Retinal pigment epithelial cell (primary cell): ENCODE measurements at regions not wholly inside any gene's neighbourhood (a gene's known extent, or its start where the extent isn't known, plus 50 kb on each side); places are given as distances from the start of the nearest gene placed in this dataset.
A peak's percentile ranks its signal among the peaks of the same experiment; 100 is the strongest.

Source experiments
- DNase-seq: peaks from one replicate; pipeline ENCODE4 v3.0.0-alpha.2; 2010; ENCODE audit warnings: low read depth
- H3K4me3 ChIP-seq: 2 replicates; pipeline ENCODE4 v1.5.1; 2011; ENCODE audit warnings: mild to moderate bottlenecking, low read length, control low read depth, moderate library complexity
- TF ChIP-seq, protein P1 (sequence below): conservative IDR thresholded peaks from 2 replicates; pipeline ENCODE4 v1.5.1; 2011; ENCODE audit warnings: low read depth, low read length, control low read depth, inconsistent platforms

DNA sequence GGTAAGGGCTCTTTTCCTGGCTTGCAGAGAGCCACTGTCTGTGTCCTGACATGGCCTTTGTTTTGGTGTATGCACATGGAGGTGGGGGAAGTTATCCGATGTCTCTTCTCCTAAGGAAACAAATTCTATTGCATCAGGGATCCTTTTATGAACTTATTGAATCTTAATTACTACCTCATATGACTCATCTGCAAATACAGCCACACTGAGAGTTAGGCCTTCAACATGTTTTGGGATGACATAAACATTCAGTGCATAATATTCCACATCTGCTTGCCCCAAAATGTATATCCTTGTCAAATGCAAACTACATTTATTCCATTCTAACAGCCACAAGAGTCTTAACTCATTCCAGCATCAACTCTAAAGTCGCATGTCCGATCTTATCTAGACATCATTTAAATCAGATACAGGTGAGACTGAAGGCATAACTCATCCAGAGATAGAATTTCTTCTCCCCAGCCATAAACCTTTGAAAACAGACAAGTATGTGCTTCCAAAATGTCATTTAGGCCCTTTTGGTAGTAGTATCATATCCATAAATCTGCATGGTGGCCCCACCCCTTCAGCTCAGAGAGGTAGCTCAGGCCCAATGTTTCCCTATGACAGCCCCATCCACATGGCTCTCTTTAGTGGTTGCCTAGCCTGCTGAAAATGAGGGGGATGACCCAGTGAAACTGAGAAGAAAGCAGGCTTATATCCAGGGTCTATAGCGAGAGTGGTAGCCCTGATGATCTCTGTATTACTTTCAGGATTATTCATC is 289.5 kb upstream of the ALCAM start:
- no peak for DNase-seq
- TF ChIP-seq, protein P1, sequence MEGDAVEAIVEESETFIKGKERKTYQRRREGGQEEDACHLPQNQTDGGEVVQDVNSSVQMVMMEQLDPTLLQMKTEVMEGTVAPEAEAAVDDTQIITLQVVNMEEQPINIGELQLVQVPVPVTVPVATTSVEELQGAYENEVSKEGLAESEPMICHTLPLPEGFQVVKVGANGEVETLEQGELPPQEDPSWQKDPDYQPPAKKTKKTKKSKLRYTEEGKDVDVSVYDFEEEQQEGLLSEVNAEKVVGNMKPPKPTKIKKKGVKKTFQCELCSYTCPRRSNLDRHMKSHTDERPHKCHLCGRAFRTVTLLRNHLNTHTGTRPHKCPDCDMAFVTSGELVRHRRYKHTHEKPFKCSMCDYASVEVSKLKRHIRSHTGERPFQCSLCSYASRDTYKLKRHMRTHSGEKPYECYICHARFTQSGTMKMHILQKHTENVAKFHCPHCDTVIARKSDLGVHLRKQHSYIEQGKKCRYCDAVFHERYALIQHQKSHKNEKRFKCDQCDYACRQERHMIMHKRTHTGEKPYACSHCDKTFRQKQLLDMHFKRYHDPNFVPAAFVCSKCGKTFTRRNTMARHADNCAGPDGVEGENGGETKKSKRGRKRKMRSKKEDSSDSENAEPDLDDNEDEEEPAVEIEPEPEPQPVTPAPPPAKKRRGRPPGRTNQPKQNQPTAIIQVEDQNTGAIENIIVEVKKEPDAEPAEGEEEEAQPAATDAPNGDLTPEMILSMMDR, result no peak
- no peak overlapping the region for H3K4me3 ChIP-seq

DNA sequence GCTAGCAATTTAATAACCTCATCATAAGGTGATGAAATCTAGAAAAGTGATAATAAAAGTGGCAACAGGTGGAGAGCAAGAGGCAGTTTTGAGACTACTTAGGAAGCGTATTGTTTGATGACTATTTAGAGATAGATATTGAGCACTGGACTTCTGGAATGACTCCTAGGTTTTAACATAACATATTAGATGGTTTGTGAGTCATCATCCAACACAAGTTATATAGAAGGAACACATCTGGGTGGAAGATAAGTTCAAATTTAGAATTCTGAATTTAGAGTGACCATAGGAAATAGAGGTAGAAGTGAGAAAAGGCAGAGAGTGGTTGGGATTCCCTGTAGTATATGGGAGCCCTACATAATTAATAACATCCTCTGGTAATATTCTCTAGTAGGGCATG is 282.8 kb upstream of the ALCAM start:
- no peak for DNase-seq
- H3K4me3 ChIP-seq, result no peak overlapping the region
- TF ChIP-seq, protein P1, result no peak

DNA sequence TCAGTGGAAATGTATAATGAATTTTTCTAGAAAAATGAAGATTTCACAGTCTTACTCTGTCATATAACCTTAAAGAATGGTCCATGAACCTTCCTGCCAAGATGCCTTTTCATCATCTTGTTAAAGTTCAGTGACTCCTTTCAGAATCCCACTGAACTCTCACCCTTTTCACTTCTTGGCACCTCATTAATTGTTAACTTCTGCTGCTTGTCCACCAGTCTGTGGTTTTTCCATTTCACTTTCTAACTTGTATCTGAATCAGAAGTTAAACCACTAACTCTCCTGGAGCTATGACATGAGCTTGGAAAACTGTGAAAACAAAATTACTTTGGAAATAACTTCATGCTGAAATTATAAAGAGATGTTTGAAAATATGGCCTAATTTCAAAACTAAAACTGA is 281.2 kb upstream of the ALCAM start:
- no peak overlapping the region for H3K4me3 ChIP-seq
- TF ChIP-seq, protein P1, result no peak
- no peak for DNase-seq

DNA sequence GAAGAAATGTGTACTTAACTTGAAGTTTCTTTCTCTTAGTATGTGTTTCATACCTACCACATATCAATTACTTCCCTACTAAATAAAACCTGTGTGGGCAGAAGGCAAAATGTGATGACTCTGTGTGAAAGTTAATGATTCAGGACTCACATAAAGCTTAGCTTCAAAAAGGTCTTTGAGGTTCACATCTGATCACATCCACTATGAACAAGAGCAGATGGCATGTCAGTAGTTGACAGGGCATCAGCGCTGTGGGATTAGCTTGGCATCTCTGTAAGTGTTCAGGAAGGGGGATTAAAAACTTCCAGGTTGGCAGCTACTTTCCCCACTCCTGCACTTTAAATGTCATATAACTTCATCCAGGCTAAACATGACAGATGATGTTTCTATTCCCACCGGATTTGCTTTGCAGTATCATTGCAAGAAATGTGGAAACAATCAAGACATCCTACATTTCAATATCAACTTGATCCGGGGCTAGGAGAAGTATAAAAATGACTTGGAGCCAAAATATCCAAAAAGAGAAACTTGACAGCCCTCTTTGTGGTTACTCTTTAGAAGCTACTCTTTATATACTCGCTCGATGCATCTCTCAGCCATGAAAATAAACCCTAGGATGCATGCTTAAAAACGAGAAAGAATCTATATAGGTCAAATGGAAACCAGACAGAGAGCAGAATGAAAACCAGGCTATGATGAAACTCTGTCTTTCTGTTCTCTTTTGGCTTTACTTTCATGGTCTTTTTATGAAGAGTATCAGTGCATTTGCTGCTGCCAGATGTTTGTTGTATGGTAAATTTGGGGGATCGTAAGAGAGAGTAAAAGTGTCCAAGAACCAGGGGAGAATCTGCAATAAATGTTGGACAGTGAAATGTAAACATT is 273.1 kb upstream of the ALCAM start:
- no peak overlapping the region for H3K4me3 ChIP-seq
- TF ChIP-seq, protein P1, result no peak
- peak; percentile 55 for DNase-seq

DNA sequence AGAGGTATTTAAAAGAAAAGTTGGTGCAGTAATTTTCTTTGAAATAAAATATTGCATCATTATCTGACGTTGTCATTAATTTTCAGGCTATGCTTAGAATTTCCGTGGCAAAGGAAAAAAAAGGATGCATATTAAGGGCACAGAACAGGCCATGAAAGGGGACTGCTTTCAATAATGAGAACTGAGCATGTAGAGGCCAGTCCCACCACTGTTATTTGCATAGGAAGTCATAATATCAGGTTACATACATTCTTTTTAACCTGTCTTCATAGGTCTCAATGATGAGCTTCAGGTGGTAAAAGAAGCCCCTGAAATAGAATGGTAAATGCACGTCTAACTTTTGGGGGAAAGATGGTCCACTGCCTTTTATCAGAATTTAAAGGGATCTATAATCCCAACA is 272.1 kb upstream of the ALCAM start:
- DNase-seq, result no peak
- TF ChIP-seq, protein P1, result no peak
- H3K4me3 ChIP-seq, result no peak overlapping the region

DNA sequence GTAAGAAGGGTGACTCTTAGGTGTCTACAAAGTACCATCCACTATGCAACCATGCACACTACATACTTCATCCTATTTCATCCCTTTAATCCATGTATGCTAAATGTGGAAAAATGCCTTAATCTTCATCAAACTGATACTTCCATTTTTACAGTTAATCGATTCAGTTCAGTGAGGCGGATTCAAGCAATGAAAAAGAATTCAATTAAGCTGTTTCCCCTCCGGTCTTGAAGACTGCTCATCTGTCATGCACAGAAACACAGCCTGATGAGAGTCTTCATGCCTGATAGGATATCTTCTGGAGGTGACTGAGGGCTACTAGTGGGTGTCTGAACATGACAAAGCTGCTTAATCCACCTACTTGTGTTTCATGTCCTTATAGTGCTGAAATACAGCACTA is 270.6 kb upstream of the ALCAM start:
- DNase-seq, result no peak
- TF ChIP-seq, protein P1, result no peak
- H3K4me3 ChIP-seq, result no peak overlapping the region
